GM12873 (cell line): ENCODE measurements at regions not wholly inside any gene's neighbourhood (a gene's known extent, or its start where the extent isn't known, plus 50 kb on each side); places are given as distances from the start of the nearest gene placed in this dataset.
A peak's percentile ranks its signal among the peaks of the same experiment; 100 is the strongest.

Source experiments
- CTCF ChIP-seq: IDR thresholded peaks from 2 replicates; pipeline ENCODE4 v1.5.1; 2012; ENCODE audit warnings: low read depth, mild to moderate bottlenecking, moderate library complexity, low read length, control low read depth; ENCODE audit not compliant: insufficient read depth; ENCODE audit errors: missing control alignments

- no peak for TF ChIP-seq CTCF
These were observed 78.9 kb upstream of the SPIN4 start for GRCh38 chrX:63430026-63430425.

- TF ChIP-seq CTCF: no peak
These were observed 77.2 kb upstream of the SPIN4 start for GRCh38 chrX:63428348-63428747.

- no peak for TF ChIP-seq CTCF
These were observed 75.4 kb upstream of the SPIN4 start for GRCh38 chrX:63426519-63426918.

GRCh38 chrX:63424063-63424462 is 72.9 kb upstream of the SPIN4 start:
- TF ChIP-seq CTCF: no peak

GRCh38 chrX:63421411-63421810 is 70.3 kb upstream of the SPIN4 start:
- peak; percentile 6 for TF ChIP-seq CTCF

- TF ChIP-seq CTCF: no peak
These were observed 67.1 kb upstream of the SPIN4 start for GRCh38 chrX:63418211-63418610.

GRCh38 chrX:63417649-63418048 is 66.5 kb upstream of the SPIN4 start:
- no peak for TF ChIP-seq CTCF
